PC-3 (cell line): ENCODE measurements at regions not wholly inside any gene's neighbourhood (a gene's known extent, or its start where the extent isn't known, plus 50 kb on each side); places are given as distances from the start of the nearest gene placed in this dataset.

Source experiments
- ATAC-seq: fragments of 200-7000 bp; cut with Tn5 transposase; 2 replicates; pipeline ENCODE4 v1.9.1; 2020; ENCODE audit warnings: mild to moderate bottlenecking, moderate library complexity
- BruUV-seq: library from RNA; stranded (reverse); fragments of 400-500 nt; replicated peaks from 2 replicates; lab custom pipeline; 2021; lab: Mats Ljungman, UMichigan
- CTCF ChIA-PET: fragments of 300-600 bp; sonication (Branson Sonifier 250); formaldehyde crosslinking; loops from one replicate; lab custom pipeline; 2022; ENCODE audit warnings: antibody characterized with exemption; lab: Charles Lee
- POLR2A ChIA-PET: fragments of 300-600 bp; sonication (Branson Sonifier 250); formaldehyde crosslinking; loops from one replicate; lab custom pipeline; 2022; ENCODE audit warnings: antibody characterized with exemption; ENCODE audit not compliant: unreplicated experiment; lab: Charles Lee
- DNase-seq: peaks from one replicate; pipeline ENCODE4 v3.0.0-alpha.2; 2015
- H2AFZ ChIP-seq: fragments of 300-600 bp; sonication (generic); 2 replicates; pipeline ENCODE4 v1.6.0; 2016; ENCODE audit warnings: antibody characterized with exemption, low read length
- H3F3A ChIP-seq: fragments of 300-600 bp; sonication (generic); one replicate; pipeline ENCODE4 v1.6.0; 2017; ENCODE audit warnings: antibody characterized with exemption, low read length, control low read depth, mild to moderate bottlenecking; ENCODE audit not compliant: unreplicated experiment
- H3K27ac ChIP-seq: fragments of 300-600 bp; sonication (generic); 2 replicates; pipeline ENCODE4 v1.5.1; 2016; ENCODE audit warnings: mild to moderate bottlenecking, low read length
- H3K27me3 ChIP-seq: fragments of 300-600 bp; sonication (generic); 2 replicates; pipeline ENCODE4 v1.6.1; 2016; ENCODE audit warnings: low read length, mixed read lengths
- H3K36me3 ChIP-seq: fragments of 300-600 bp; sonication (generic); 2 replicates; pipeline ENCODE4 v1.6.1; 2016; ENCODE audit warnings: low read depth, mixed run types, low read length, mixed read lengths
- H3K4me1 ChIP-seq: fragments of 300-600 bp; sonication (generic); 2 replicates; pipeline ENCODE4 v1.5.1; 2016; ENCODE audit warnings: low read length; ENCODE audit not compliant: insufficient read depth
- H3K4me2 ChIP-seq: fragments of 300-600 bp; sonication (generic); 2 replicates; pipeline ENCODE4 v1.6.0; 2016; ENCODE audit warnings: low read length
- H3K4me3 ChIP-seq: fragments of 300-600 bp; sonication (generic); 2 replicates; pipeline ENCODE4 v1.5.1; 2016; ENCODE audit warnings: mild to moderate bottlenecking, low read length, mixed read lengths
- H3K79me2 ChIP-seq: fragments of 300-600 bp; sonication (generic); 2 replicates; pipeline ENCODE4 v1.6.1; 2017; ENCODE audit warnings: low read length, mixed read lengths
- H3K9ac ChIP-seq: fragments of 300-600 bp; sonication (generic); 2 replicates; pipeline ENCODE4 v1.6.0; 2016; ENCODE audit warnings: mild to moderate bottlenecking, low read length
- H3K9me2 ChIP-seq: fragments of 300-600 bp; sonication (generic); replicated peaks from 2 replicates; pipeline ENCODE4 v1.6.1; 2016; ENCODE audit warnings: mixed run types, low read length, mixed read lengths
- H3K9me3 ChIP-seq: fragments of 300-600 bp; sonication (generic); 2 replicates; pipeline ENCODE4 v1.6.1; 2016; ENCODE audit warnings: low read length, mixed read lengths
- H4K20me1 ChIP-seq: fragments of 300-600 bp; sonication (generic); 2 replicates; pipeline ENCODE4 v1.6.1; 2016; ENCODE audit warnings: low read length, mixed read lengths
- EZH2 ChIP-seq: fragments of 300-600 bp; sonication (generic); IDR thresholded peaks from one replicate; pipeline ENCODE4 v1.6.1; 2017; ENCODE audit warnings: antibody characterized with exemption, mild to moderate bottlenecking, low read length; ENCODE audit not compliant: unreplicated experiment
- EZH2phosphoT487 ChIP-seq: fragments of 300-600 bp; sonication (generic); IDR thresholded peaks from 2 replicates; pipeline ENCODE4 v1.6.1; 2018; ENCODE audit warnings: mild to moderate bottlenecking, antibody characterized with exemption, low read length, borderline replicate concordance
- intact Hi-C: fragments of 100-400 bp; cut with micrococcal nuclease; formaldehyde crosslinking; loops from 2 replicates; pipeline ENCODE4 v1.9.0; 2023
- TF ChIP-seq, protein P1 (sequence below): fragments of 300-600 bp; sonication (generic); conservative IDR thresholded peaks from 2 replicates; pipeline ENCODE4 v1.5.1; 2017; ENCODE audit warnings: antibody characterized with exemption, low read depth, mild to moderate bottlenecking, low read length

DNA sequence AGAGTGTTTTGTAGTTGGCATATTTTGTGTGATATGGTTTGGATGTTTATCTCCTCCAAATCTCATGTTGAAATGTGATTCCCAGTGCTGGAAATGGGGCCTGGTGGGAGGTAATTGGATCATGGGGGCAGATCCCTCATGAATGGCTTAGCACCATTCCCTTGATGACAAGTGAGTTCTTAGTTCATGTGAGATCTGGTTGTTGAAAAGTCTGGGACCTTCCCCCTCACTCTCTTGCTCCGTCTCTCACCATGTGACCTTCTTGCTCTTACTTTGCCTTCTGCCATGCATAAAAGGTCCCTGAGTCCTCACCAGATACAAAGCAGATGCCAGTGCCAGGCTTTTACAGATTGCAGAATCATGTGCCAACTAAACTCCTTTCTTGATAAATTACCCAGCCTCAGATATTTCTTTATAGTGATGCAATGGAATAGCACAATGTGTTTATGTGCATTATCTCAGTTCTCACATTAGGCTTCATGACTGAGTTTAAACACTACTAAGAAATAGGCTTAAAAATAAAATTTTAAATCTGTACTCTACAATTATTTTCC lies 1348.8 kb downstream of the STIM2 start:
- no peak for DNase-seq
- no peak overlapping the region for H3K4me3 ChIP-seq
- BruUV-seq: no TSS peak
- no peak overlapping the region for H3K4me2 ChIP-seq
- H3K27ac ChIP-seq: no peak overlapping the region
- no peaks in the 10 kb centered on the region for H3K9me2 ChIP-seq
- H3K9me3 ChIP-seq: no peaks in the 10 kb centered on the region
- no peak overlapping the region for H2AFZ ChIP-seq
- intact Hi-C loops: no loop called here
- no peaks in the 10 kb centered on the region for H4K20me1 ChIP-seq
- no peaks in the 10 kb centered on the region for H3F3A ChIP-seq
- no peaks in the 10 kb centered on the region for H3K4me1 ChIP-seq
- no peak for ATAC-seq
- POLR2A ChIA-PET: interaction anchor here (0.7 kb wide), 1 partner anchor 42 kb away, joined by 8 read pairs; no protein-coding TSS in a partner anchor
- no peaks in the 10 kb centered on the region for H3K36me3 ChIP-seq
- H3K9ac ChIP-seq: no peak overlapping the region
- TF ChIP-seq, protein P1, sequence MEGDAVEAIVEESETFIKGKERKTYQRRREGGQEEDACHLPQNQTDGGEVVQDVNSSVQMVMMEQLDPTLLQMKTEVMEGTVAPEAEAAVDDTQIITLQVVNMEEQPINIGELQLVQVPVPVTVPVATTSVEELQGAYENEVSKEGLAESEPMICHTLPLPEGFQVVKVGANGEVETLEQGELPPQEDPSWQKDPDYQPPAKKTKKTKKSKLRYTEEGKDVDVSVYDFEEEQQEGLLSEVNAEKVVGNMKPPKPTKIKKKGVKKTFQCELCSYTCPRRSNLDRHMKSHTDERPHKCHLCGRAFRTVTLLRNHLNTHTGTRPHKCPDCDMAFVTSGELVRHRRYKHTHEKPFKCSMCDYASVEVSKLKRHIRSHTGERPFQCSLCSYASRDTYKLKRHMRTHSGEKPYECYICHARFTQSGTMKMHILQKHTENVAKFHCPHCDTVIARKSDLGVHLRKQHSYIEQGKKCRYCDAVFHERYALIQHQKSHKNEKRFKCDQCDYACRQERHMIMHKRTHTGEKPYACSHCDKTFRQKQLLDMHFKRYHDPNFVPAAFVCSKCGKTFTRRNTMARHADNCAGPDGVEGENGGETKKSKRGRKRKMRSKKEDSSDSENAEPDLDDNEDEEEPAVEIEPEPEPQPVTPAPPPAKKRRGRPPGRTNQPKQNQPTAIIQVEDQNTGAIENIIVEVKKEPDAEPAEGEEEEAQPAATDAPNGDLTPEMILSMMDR: no peak
- TF ChIP-seq EZH2phosphoT487 (no peak), EZH2 (no peak)
- CTCF ChIA-PET: no interaction called here
- H3K79me2 ChIP-seq: no peaks in the 10 kb centered on the region
- no peaks in the 10 kb centered on the region for H3K27me3 ChIP-seq

DNA sequence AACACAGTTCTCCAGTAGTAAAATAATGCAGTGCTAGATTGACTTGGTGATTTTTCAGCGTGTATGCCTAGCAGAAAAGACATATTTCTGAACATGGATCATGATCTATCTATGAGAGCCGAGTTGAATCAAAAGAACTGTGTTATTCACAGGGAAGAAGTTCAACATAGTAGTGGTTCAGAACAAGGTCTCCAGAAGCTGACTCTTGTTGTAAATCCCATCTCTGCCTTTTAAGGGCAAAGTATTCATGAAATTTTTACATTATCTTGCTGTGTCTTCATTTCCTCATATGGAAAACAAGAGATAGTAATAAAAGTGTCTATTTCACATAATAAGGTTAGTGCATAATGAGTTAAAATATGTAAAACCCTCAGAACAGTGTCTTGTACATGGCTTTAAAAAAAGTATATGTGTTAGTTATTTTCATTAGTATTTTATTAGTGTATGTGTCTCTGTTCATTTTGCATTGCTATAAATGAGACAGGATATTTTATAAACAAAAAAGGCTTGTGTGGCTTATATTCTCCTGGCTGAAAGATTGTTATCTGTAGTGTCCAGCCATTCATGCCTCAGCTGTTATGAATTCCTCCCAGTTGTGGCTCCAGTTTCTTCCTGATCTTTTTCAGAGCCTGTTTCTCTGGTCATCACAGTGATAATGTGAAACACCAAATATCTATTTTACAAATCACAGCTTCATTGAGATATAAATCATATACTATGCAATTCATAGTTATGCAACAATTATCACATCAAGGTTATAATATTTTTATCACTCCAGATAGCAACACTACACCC lies 1351.2 kb downstream of the STIM2 start:
- no peak overlapping the region for H3K27ac ChIP-seq
- ATAC-seq: no peak
- POLR2A ChIA-PET: no interaction called here

More for the DNA sequence above, 1351.2 kb downstream of the STIM2 start:
- no peaks in the 10 kb centered on the region for H3K36me3 ChIP-seq
- no peaks in the 10 kb centered on the region for H3K9me3 ChIP-seq
- no peak for DNase-seq
- H3K4me1 ChIP-seq: no peaks in the 10 kb centered on the region
- CTCF ChIA-PET: no interaction called here
- no peak overlapping the region for H3K9ac ChIP-seq
- no peak overlapping the region for H3K4me3 ChIP-seq
- no peaks in the 10 kb centered on the region for H3K27me3 ChIP-seq
- TF ChIP-seq EZH2phosphoT487: no peak
- no peak for TF ChIP-seq EZH2
- TF ChIP-seq, protein P1: no peak
- H3K4me2 ChIP-seq: no peak overlapping the region
- no peaks in the 10 kb centered on the region for H4K20me1 ChIP-seq
- H3K9me2 ChIP-seq: no peaks in the 10 kb centered on the region
- no TSS peak for BruUV-seq
- H2AFZ ChIP-seq: no peak overlapping the region
- intact Hi-C loops: no loop called here
- no peaks in the 10 kb centered on the region for H3F3A ChIP-seq
- no peaks in the 10 kb centered on the region for H3K79me2 ChIP-seq
